ENCODE measurements at regions not wholly inside any gene's neighbourhood (a gene's known extent, or its start where the extent isn't known, plus 50 kb on each side); places are given as distances from the start of the nearest gene placed in this dataset.

DNA sequence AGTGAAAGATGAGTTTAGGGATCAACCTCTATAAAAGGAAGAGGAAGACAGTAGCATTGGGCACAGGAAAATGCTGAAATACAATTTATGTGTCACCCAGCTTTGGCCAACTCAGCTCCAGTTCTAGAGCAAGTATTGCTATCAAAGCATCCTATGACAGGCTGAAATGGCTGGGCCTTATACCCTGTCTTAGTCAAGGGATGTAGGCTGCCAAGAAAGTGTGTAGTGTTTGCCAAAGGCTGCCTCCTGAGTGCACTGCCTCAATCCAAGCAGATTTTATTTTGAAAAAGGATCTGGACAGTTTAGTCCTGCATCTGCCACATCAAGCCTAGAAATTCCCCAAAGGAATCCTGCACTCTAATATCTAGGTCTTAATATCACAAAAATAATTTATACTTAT, 359.9 kb upstream of the ZC3H15 start:
- ATAC-seq (no peak), DNase-seq (ENCODE audit: low spot score) (no peak)
- POLR2A ChIA-PET: no interaction called here
- Mint-ChIP-seq H3K4me3 (no peak overlapping the region), H3K36me3 (no peaks in the 10 kb centered on the region), H3K9me3 (peaks cover 8% of the 10 kb centered on the region; the same call in 1 of the 2 replicates), H3K4me1 (peaks cover 63% of the 10 kb centered on the region), H3K27me3 (ENCODE audit: low read depth) (no peaks in the 10 kb centered on the region), H3K27ac (peak overlapping the region; percentile 39; the same call in 1 of the 2 replicates)
- CTCF ChIA-PET: interaction anchor here (0.6 kb wide), 1 partner anchor 116 kb away, joined by 7 read pairs; no protein-coding TSS in a partner anchor
- TF ChIP-seq HMGA2 (CRISPR knock-in tag; IDR thresholded peaks at IDR 0.05) (no peak), SMAD4 (CRISPR knock-in tag; IDR thresholded peaks at IDR 0.05) (no peak), CBFB (CRISPR knock-in tag; IDR thresholded peaks at IDR 0.05; ENCODE audit: low read depth) (no peak), TEAD1 (CRISPR knock-in tag; IDR thresholded peaks at IDR 0.05) (no peak), MYBL2 (CRISPR knock-in tag; IDR thresholded peaks at IDR 0.05) (no peak), NFYB (CRISPR knock-in tag; conservative IDR thresholded peaks at IDR 0.05; ENCODE audit: low read depth) (no peak), NR3C1 (CRISPR knock-in tag; conservative IDR thresholded peaks at IDR 0.05; ENCODE audit: low read depth) (no peak), CREM (CRISPR knock-in tag; IDR thresholded peaks at IDR 0.05) (no peak)
- TF ChIP-seq, protein P1, sequence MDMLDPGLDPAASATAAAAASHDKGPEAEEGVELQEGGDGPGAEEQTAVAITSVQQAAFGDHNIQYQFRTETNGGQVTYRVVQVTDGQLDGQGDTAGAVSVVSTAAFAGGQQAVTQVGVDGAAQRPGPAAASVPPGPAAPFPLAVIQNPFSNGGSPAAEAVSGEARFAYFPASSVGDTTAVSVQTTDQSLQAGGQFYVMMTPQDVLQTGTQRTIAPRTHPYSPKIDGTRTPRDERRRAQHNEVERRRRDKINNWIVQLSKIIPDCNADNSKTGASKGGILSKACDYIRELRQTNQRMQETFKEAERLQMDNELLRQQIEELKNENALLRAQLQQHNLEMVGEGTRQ (CRISPR knock-in tag; IDR thresholded peaks at IDR 0.05): no peak
- TF ChIP-seq, protein P2, sequence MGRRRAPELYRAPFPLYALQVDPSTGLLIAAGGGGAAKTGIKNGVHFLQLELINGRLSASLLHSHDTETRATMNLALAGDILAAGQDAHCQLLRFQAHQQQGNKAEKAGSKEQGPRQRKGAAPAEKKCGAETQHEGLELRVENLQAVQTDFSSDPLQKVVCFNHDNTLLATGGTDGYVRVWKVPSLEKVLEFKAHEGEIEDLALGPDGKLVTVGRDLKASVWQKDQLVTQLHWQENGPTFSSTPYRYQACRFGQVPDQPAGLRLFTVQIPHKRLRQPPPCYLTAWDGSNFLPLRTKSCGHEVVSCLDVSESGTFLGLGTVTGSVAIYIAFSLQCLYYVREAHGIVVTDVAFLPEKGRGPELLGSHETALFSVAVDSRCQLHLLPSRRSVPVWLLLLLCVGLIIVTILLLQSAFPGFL (CRISPR knock-in tag; IDR thresholded peaks at IDR 0.05; ENCODE audit: borderline replicate concordance): no peak
- TF ChIP-seq, protein P3, sequence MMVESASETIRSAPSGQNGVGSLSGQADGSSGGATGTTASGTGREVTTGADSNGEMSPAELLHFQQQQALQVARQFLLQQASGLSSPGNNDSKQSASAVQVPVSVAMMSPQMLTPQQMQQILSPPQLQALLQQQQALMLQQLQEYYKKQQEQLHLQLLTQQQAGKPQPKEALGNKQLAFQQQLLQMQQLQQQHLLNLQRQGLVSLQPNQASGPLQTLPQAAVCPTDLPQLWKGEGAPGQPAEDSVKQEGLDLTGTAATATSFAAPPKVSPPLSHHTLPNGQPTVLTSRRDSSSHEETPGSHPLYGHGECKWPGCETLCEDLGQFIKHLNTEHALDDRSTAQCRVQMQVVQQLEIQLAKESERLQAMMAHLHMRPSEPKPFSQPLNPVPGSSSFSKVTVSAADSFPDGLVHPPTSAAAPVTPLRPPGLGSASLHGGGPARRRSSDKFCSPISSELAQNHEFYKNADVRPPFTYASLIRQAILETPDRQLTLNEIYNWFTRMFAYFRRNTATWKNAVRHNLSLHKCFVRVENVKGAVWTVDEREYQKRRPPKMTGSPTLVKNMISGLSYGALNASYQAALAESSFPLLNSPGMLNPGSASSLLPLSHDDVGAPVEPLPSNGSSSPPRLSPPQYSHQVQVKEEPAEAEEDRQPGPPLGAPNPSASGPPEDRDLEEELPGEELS (CRISPR knock-in tag; IDR thresholded peaks at IDR 0.05): no peak
- TF ChIP-seq, protein P4, sequence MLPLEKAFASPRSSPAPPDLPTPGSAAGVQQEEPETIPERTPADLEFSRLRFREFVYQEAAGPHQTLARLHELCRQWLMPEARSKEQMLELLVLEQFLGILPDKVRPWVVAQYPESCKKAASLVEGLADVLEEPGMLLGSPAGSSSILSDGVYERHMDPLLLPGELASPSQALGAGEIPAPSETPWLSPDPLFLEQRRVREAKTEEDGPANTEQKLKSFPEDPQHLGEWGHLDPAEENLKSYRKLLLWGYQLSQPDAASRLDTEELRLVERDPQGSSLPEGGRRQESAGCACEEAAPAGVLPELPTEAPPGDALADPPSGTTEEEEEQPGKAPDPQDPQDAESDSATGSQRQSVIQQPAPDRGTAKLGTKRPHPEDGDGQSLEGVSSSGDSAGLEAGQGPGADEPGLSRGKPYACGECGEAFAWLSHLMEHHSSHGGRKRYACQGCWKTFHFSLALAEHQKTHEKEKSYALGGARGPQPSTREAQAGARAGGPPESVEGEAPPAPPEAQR (CRISPR knock-in tag; IDR thresholded peaks at IDR 0.05): no peak
- TF ChIP-seq, protein P5, sequence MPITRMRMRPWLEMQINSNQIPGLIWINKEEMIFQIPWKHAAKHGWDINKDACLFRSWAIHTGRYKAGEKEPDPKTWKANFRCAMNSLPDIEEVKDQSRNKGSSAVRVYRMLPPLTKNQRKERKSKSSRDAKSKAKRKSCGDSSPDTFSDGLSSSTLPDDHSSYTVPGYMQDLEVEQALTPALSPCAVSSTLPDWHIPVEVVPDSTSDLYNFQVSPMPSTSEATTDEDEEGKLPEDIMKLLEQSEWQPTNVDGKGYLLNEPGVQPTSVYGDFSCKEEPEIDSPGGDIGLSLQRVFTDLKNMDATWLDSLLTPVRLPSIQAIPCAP (CRISPR knock-in tag; IDR thresholded peaks at IDR 0.05): no peak

DNA sequence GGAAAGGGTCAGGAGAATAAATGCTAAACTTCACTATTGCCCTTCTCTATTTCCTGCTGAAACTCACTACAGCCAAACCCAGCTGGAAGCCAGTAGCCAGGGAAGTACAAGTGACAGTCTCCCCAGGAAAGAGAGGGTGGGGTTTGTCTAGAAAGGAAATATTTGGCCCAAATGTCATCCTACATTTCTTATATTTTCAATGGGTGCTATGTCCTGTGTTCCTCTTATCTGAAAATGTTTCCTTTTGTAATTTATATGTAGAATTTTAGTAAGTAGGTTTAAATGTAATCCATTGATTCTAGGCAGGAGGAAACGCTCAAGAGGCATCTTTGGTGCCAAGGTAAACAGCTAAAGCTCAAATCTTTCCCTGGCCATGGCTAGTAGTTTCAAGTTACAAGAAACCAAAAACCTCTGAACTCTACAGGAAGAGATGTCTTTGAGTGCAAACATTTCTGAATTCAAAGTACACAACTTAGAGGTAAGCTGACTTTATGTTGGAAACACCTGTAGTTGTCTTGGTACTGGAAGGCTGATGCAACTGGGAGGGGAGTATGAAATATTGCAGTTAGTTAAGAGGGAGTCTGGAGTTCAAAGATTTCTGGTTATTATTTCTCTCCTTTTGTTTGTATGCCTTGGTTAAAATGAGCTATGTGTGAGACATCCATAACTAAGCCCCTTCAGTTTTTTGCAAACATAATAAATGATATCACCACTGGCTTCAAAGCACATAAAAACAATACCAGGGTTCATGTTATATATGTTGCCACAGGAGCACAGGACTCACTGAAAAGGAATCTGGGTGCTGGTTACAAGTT, 356.1 kb upstream of the ZC3H15 start:
- peaks cover 7% of the 10 kb centered on the region; the same call in 1 of the 2 replicates for H3K9me3 Mint-ChIP-seq
- no peak overlapping the region for H3K4me3 Mint-ChIP-seq
- TF ChIP-seq CBFB (CRISPR knock-in tag; IDR thresholded peaks at IDR 0.05; ENCODE audit: low read depth): no peak
- peak; percentile 99 for TF ChIP-seq GABPB1 (CRISPR knock-in tag; IDR thresholded peaks at IDR 0.05)
- TF ChIP-seq NFYB (CRISPR knock-in tag; conservative IDR thresholded peaks at IDR 0.05; ENCODE audit: low read depth): no peak
- no peak for TF ChIP-seq FOXP1 (CRISPR knock-in tag; IDR thresholded peaks at IDR 0.05; ENCODE audit: borderline replicate concordance)
- H3K27ac Mint-ChIP-seq: peak overlapping the region; percentile 96
- POLR2A ChIA-PET: no interaction called here
- DNase-seq (ENCODE audit: low spot score): no peak
- peaks cover 56% of the 10 kb centered on the region for H3K4me1 Mint-ChIP-seq
- no peaks in the 10 kb centered on the region for H3K36me3 Mint-ChIP-seq
- CTCF ChIA-PET: interaction anchor here (1.0 kb wide), 1 partner anchor 150 kb away, joined by 3 read pairs; no protein-coding TSS in a partner anchor
- peak; percentile 13; the same call in 1 of the 2 replicates for ATAC-seq
- H3K27me3 Mint-ChIP-seq (ENCODE audit: low read depth): no peaks in the 10 kb centered on the region

All from WTC11 (cell line).